T-helper 1 cell (primary cell): ENCODE measurements at regions not wholly inside any gene's neighbourhood (a gene's known extent, or its start where the extent isn't known, plus 50 kb on each side); places are given as distances from the start of the nearest gene placed in this dataset.

Experiments used
- DNase-seq, 5 donors: peaks; one replicate each; pipeline ENCODE4 v3.0.0-alpha.2; 2012 to 2020

GRCh38 chr6:84524636-84525035 is 239.8 kb downstream of the TBX18 start:
- no peak for DNase-seq

GRCh38 chr6:84522135-84522549 is 242.3 kb downstream of the TBX18 start:
- no peak for DNase-seq

GRCh38 chr6:84521511-84521910 is 242.9 kb downstream of the TBX18 start:
- no peak for DNase-seq

- DNase-seq = no peak
Measured at GRCh38 chr6:84517741-84518530, 246.5 kb downstream of the TBX18 start.

- DNase-seq = no peak
Measured at GRCh38 chr6:84516154-84516553, 248.2 kb downstream of the TBX18 start.

- no peak for DNase-seq
Measured at GRCh38 chr6:84515067-84515466, 249.3 kb downstream of the TBX18 start.

GRCh38 chr6:84514089-84514971 is 250.1 kb downstream of the TBX18 start:
- no peak for DNase-seq

GRCh38 chr6:84512391-84512790 is 252.0 kb downstream of the TBX18 start:
- no peak for DNase-seq

GRCh38 chr6:84511929-84512328 is 252.5 kb downstream of the TBX18 start:
- DNase-seq = no peak

GRCh38 chr6:84508981-84509380 is 255.4 kb downstream of the TBX18 start:
- no peak for DNase-seq

- DNase-seq = no peak
Measured at GRCh38 chr6:84508334-84508733, 256.1 kb downstream of the TBX18 start.

GRCh38 chr6:84504025-84504424 is 260.4 kb downstream of the TBX18 start:
- DNase-seq = no peak

- DNase-seq = no peak
Measured at GRCh38 chr6:84501315-84501714, 263.1 kb downstream of the TBX18 start.

GRCh38 chr6:84500726-84501125 is 263.7 kb downstream of the TBX18 start:
- no peak for DNase-seq

- DNase-seq = no peak
Measured at GRCh38 chr6:84498905-84499304, 265.5 kb downstream of the TBX18 start.

GRCh38 chr6:84492241-84493165 is 265.1 kb upstream of the CEP162 start:
- DNase-seq = no peak

GRCh38 chr6:84489598-84489997 is 262.2 kb upstream of the CEP162 start:
- DNase-seq = no peak

- DNase-seq = no peak
Measured at GRCh38 chr6:84486526-84486925, 259.1 kb upstream of the CEP162 start.

- DNase-seq = no peak
Measured at GRCh38 chr6:84469144-84469543, 241.7 kb upstream of the CEP162 start.

GRCh38 chr6:84467296-84467695 is 239.9 kb upstream of the CEP162 start:
- DNase-seq = no peak

- no peak for DNase-seq
Measured at GRCh38 chr6:84466511-84466910, 239.1 kb upstream of the CEP162 start.

- DNase-seq = no peak
Measured at GRCh38 chr6:84464471-84464870, 237.0 kb upstream of the CEP162 start.

- DNase-seq = no peak
Measured at GRCh38 chr6:84462698-84463097, 235.3 kb upstream of the CEP162 start.
